Activated CD4-positive, alpha-beta memory T cell treated with anti-CD3 and anti-CD28 coated beads, Interleukin-2, amount 10 ng/mL, durations not matched to agents 7 days and 5 days (primary cell): ENCODE measurements at regions not wholly inside any gene's neighbourhood (a gene's known extent, or its start where the extent isn't known, plus 50 kb on each side); places are given as distances from the start of the nearest gene placed in this dataset.
"Not testable (repeated sequence)": the region's sequence is repeated elsewhere in the genome, so short reads cannot be mapped to it uniquely, and the experiment has no call there.

Source experiments
- CTCF ChIA-PET: fragments of 350-600 bp; sonication (Branson Sonifier 250); formaldehyde crosslinking; loops from one replicate; lab custom pipeline; 2021; ENCODE audit warnings: antibody characterized with exemption, inconsistent platforms; lab: Charles Lee
- POLR2A ChIA-PET: fragments of 350-600 bp; sonication (Branson Sonifier 250); formaldehyde crosslinking; loops from one replicate; lab custom pipeline; 2021; ENCODE audit warnings: antibody characterized with exemption; lab: Charles Lee
- DNase-seq: peaks from one replicate; pipeline ENCODE4 v3.0.0-alpha.2; 2020
- H3K27ac Mint-ChIP-seq: one replicate; pipeline ENCODE4 v1.8.0; 2021; ENCODE audit warnings: mild to moderate bottlenecking, mixed read lengths
- H3K27me3 Mint-ChIP-seq: one replicate; pipeline ENCODE4 v1.8.0; 2021; ENCODE audit warnings: mixed read lengths
- H3K36me3 Mint-ChIP-seq: one replicate; pipeline ENCODE4 v1.8.0; 2021; ENCODE audit warnings: low read depth, mixed read lengths
- H3K4me1 Mint-ChIP-seq: one replicate; pipeline ENCODE4 v1.8.0; 2021; ENCODE audit warnings: mixed read lengths
- H3K4me3 Mint-ChIP-seq: one replicate; pipeline ENCODE4 v1.8.0; 2021; ENCODE audit warnings: mild to moderate bottlenecking, mixed read lengths
- H3K9me3 Mint-ChIP-seq: one replicate; pipeline ENCODE4 v1.8.0; 2021; ENCODE audit warnings: mixed read lengths

DNA sequence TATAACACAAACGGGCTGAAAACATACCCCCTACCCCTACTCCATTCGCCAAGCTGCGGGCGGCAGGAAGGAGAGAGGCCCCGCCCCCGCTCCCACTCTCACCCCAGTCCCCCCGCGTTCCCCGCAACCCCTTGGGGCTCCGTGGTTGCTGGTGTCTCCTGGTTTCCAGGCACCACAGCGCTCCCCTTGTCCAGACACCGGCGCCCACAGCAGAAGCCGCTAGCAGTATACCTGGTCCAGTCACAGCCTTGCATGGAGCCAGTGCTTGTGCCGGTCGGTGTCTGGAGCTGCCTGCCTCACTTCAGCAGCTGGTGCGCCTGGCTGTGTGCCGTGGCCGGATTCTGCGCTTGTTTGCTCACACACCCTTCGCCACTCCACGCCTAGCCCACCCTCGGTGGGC lies 240.5 kb upstream of the DAB2 start:
- Mint-ChIP-seq H3K27ac (no peak overlapping the region), H3K4me3 (no peak overlapping the region), H3K36me3 (no peaks in the 10 kb centered on the region), H3K27me3 (peaks cover 3% of the 10 kb centered on the region), H3K9me3 (no peaks in the 10 kb centered on the region), H3K4me1 (no peaks in the 10 kb centered on the region)
- ChIA-PET POLR2A (no interaction called here), CTCF (no interaction called here)
- no peak for DNase-seq

DNA sequence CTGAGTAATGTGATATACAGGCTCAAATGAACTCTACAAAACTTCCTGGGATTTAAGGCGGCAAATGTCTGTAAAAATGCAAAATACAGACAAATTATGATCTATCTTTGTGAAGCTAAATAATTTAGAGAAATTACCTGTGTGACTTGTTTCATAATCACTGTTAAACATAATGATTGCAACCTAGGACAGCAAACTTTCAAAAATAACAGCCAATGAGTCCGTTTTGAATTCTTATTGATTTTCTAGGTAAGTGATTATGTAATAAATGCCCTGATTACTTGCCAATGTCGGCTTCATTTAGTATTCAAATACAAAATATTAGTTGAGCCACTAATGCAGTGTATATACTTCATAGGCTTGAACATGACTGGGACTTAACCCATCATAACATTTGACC lies 238.2 kb upstream of the DAB2 start:
- H3K4me3 Mint-ChIP-seq: no peak overlapping the region
- peaks cover 9% of the 10 kb centered on the region for H3K4me1 Mint-ChIP-seq
- ChIA-PET POLR2A (no interaction called here), CTCF (interaction anchor here (1.6 kb wide), 1 partner anchor 115 kb away, joined by 3 read pairs; no protein-coding TSS in a partner anchor)
- H3K27me3 Mint-ChIP-seq: peaks cover 6% of the 10 kb centered on the region
- H3K9me3 Mint-ChIP-seq: no peaks in the 10 kb centered on the region
- H3K27ac Mint-ChIP-seq: no peak overlapping the region
- no peaks in the 10 kb centered on the region for H3K36me3 Mint-ChIP-seq
- no peak for DNase-seq

DNA sequence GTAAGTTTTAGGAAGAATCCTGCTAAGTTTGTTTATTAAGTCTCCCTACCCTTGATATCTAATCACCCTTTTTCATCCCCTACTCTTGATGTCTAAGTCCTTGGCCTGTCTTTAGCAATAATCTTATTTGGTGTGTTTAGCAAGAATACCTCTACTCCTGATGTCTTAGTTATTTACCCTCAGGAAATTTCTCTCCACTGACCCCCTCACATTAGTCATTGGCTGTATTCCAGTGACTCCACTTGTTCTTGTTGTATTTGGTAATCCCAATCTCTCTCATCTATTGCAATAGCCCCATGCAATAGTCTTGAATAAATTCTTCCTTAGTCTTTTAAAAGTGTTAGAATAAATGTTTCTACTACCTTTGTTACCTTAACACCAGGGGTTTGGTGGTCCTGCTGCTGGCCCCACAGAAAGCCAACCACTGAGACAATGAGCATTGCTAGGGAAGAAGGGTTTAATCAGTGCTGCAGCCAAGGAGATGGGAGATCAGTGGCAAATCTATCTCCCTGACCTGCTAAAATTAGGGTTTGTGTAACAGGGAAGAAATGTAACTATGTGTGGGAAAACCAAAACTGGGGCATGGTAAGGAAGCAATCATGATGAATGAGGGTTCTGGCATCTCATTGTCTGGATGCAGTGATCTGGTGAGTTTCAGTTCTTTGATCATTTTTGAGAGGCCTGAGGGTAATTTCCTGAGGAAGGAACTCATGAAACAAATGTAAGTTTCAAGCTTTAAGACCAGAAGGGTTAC lies 236.4 kb upstream of the DAB2 start:
- CTCF ChIA-PET: interaction anchor here (1.6 kb wide), 1 partner anchor 114 kb away, joined by 3 read pairs; no protein-coding TSS in a partner anchor
- DNase-seq: no peak
- Mint-ChIP-seq H3K4me1 (peaks cover 15% of the 10 kb centered on the region), H3K4me3 (no peak overlapping the region), H3K36me3 (no peaks in the 10 kb centered on the region), H3K27me3 (peaks cover 11% of the 10 kb centered on the region), H3K9me3 (no peaks in the 10 kb centered on the region), H3K27ac (no peak overlapping the region)
- POLR2A ChIA-PET: no interaction called here

DNA sequence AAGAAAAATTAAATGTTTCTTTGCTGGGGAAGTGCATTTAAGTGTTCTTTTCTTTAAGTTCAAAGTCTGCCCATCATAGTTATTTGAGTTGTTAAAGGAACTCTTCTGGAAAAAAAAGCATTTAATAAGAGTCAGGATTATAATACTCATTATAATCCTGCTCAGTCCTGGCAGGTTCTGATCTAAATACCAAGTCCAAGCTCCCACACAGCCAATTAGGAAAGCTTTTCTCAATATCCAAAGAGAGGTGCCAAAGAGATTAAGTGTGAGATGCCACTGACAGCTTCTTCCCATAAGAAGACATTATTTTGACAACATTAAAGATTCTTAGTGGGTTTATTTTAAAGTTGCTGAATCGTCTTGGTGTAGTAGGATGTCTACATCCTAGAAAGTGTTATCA lies 235.2 kb upstream of the DAB2 start:
- H3K27ac Mint-ChIP-seq: no peak overlapping the region
- peaks cover 15% of the 10 kb centered on the region for H3K4me1 Mint-ChIP-seq
- H3K9me3 Mint-ChIP-seq: no peaks in the 10 kb centered on the region
- H3K36me3 Mint-ChIP-seq: no peaks in the 10 kb centered on the region
- H3K4me3 Mint-ChIP-seq: no peak overlapping the region
- CTCF ChIA-PET: no interaction called here
- peaks cover 12% of the 10 kb centered on the region for H3K27me3 Mint-ChIP-seq
- POLR2A ChIA-PET: no interaction called here
- no peak for DNase-seq

DNA sequence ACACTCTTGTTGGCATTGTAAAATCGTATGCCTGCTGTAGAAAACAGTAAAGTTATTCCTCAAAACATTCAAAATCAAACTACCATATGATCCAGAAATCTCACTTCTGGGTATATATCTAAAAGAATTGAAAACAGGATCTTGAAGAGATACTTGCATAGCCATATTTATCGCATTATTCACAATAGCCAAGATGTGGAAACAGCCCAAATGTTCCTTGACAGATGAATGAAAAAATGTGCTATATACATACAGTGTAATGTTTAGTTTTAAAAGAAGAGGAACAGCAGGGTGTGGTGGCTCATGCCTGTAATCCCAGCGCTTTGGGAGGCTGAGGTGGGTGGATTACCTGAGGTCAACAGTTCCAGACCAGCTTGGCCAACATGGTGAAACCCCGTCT lies 234.1 kb upstream of the DAB2 start:
- POLR2A ChIA-PET: no interaction called here
- no peak overlapping the region for H3K27ac Mint-ChIP-seq
- no peak for DNase-seq
- H3K27me3 Mint-ChIP-seq: peaks cover 14% of the 10 kb centered on the region
- CTCF ChIA-PET: no interaction called here
- peaks cover 15% of the 10 kb centered on the region for H3K4me1 Mint-ChIP-seq
- H3K36me3 Mint-ChIP-seq: no peaks in the 10 kb centered on the region
- H3K4me3 Mint-ChIP-seq: no peak overlapping the region
- no peaks in the 10 kb centered on the region for H3K9me3 Mint-ChIP-seq

DNA sequence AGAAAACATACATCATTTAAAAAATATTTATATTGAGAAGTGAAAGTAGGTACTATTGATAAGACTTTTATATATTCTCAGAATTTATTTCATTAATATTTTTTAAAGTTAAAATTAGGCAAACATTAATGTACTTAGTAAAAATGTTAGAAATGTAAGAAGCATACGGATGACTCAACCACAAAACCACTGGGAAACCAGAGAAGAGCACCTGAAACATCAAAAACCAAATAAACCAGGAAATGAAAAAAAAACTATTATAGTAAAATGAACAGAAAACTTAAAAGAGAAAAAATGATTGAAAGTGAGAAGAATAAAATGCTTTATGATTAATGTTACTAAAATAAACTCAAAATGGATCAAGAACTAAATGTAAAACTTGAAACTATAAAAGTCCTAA lies 233.2 kb upstream of the DAB2 start:
- peaks cover 15% of the 10 kb centered on the region for H3K4me1 Mint-ChIP-seq
- H3K4me3 Mint-ChIP-seq: no peak overlapping the region

DNA sequence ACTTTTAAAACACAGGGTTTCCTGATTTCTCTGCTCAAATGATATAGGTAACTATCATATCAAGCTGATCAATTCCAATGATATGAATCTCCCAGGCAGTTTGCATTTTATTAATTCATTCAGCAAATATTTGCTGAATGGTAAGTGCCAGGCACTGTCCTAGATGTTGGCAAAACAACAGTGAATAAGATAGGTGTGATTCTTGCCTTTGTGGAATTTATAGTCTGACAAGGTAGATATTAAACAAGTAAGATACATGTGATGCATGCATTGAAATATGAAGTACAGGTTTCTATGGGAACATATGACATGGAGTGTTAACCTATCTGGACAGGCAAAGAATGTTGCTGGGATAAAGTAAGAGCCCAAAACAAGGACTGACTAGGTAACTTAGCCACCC lies 231.8 kb upstream of the DAB2 start:
- DNase-seq: no peak
- ChIA-PET CTCF (no interaction called here), POLR2A (interaction anchor here (0.6 kb wide), 1 partner anchor 43 kb away, joined by 3 read pairs; no protein-coding TSS in a partner anchor)
- Mint-ChIP-seq H3K4me1 (peaks cover 15% of the 10 kb centered on the region), H3K4me3 (no peak overlapping the region), H3K27ac (no peak overlapping the region), H3K36me3 (no peaks in the 10 kb centered on the region), H3K9me3 (no peaks in the 10 kb centered on the region), H3K27me3 (peaks cover 13% of the 10 kb centered on the region)

More for the DNA sequence above, 233.2 kb upstream of the DAB2 start:
- ChIA-PET POLR2A (no interaction called here), CTCF (no interaction called here)
- Mint-ChIP-seq H3K27ac (no peak overlapping the region), H3K36me3 (no peaks in the 10 kb centered on the region), H3K9me3 (no peaks in the 10 kb centered on the region), H3K27me3 (peaks cover 14% of the 10 kb centered on the region)
- DNase-seq: no peak

DNA sequence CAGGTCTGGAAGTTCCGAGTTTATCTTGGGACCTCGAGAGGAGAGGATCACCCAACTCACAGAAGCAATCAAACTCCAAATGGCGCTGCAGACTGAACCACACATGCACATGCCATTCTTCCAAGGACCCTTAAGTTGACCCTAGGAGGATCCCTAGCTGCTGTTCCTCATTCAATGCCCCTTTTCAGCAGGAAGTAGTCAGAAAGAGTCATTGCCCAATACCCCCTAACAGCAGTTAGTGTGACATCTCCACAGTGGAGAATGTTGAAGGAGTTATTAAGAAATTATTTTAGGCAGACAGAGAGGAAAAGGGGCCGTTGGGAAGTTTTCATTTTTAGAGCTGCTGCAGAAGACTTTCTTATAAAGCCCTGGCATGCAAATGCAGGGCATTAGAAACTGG lies 229.9 kb upstream of the DAB2 start:
- ChIA-PET POLR2A (no interaction called here), CTCF (no interaction called here)
- DNase-seq: no peak
- Mint-ChIP-seq H3K9me3 (no peaks in the 10 kb centered on the region), H3K27ac (no peak overlapping the region), H3K4me3 (no peak overlapping the region), H3K4me1 (peaks cover 17% of the 10 kb centered on the region), H3K36me3 (no peaks in the 10 kb centered on the region), H3K27me3 (peaks cover 11% of the 10 kb centered on the region)

DNA sequence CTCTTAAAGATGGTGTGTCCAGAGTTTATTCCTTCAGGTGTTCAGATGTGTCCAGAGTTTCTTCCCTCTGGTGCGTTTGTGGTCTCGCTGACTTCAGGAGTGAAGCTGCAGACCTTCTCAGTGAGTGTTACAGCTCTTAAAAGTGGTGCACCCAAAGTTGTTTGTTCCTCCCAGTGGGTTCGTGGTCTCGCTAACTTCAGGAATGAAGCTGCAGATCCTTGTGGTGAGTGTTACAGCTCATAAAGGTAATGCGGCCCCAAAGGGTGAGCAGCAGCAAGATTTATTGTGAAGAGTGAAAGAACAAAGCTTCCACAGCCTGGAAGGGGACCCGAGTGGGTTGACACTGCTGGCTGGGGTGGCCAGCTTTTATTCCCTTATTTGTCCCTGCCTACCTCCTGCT lies 227.7 kb upstream of the DAB2 start:
- POLR2A ChIA-PET, H3K27ac Mint-ChIP-seq, H3K9me3 Mint-ChIP-seq, H3K36me3 Mint-ChIP-seq, CTCF ChIA-PET, H3K4me3 Mint-ChIP-seq, H3K27me3 Mint-ChIP-seq, H3K4me1 Mint-ChIP-seq, DNase-seq: not testable (repeated sequence)

DNA sequence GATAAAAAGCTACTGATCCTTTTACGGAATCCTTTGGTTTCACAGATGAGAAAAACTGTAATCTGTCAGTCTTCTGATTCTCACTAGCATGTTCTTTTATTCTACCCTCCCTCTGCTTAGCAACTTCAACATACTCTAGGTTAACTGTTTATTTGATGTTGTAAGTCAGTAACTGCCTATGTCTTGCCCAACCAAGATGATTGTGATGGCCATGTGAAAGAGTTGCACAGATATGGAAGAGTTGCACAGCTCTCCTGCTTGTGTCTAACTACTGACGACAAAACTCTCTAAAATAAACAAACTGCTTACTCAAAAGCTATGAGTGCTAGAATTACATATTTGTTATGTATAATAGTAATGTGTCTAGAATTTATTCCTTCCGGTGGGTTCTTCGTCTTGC lies 227.3 kb upstream of the DAB2 start:
- H3K4me1 Mint-ChIP-seq: peaks cover 1% of the 10 kb centered on the region
- no peaks in the 10 kb centered on the region for H3K9me3 Mint-ChIP-seq
- H3K4me3 Mint-ChIP-seq: no peak overlapping the region
- ChIA-PET POLR2A (no interaction called here), CTCF (no interaction called here)
- H3K27me3 Mint-ChIP-seq: peaks cover 5% of the 10 kb centered on the region
- no peaks in the 10 kb centered on the region for H3K36me3 Mint-ChIP-seq
- no peak for DNase-seq
- H3K27ac Mint-ChIP-seq: no peak overlapping the region

DNA sequence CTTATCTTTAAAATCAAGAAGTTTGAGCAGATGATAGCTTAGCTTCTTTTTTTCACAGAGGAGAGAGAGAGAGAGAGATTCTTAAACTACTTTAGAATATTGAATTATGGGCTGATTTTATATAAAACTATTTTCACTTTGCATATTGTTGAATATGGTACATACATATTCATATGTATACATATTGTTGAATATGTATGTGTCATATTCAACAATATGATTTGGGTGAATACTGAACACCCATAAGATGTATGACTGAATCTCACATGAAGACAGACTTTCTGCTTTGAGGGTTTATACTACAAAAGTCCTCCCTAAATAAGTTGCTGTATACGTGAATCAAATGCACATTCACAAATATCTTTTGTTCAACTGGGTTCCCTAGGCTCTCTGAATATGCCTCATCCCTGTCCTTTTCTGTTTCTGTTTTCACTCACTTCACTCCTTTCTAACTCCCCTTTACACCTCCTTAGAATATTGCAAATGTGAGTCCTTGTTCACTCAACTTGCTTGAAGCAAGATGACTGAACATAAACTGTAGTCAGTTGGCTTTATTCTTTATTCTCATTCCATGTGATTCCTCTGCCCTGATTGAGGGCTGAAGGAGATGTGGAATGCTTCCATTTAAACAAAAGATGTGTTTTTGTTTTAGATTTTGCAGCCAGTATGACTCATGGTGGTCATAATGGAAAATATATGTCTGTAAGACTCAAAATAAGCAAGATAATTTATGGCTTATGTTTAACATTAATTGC lies 225.4 kb upstream of the DAB2 start:
- no peak for DNase-seq
- ChIA-PET CTCF (no interaction called here), POLR2A (no interaction called here)
- H3K36me3 Mint-ChIP-seq: no peaks in the 10 kb centered on the region
- H3K4me3 Mint-ChIP-seq: no peak overlapping the region
- peaks cover 2% of the 10 kb centered on the region for H3K27me3 Mint-ChIP-seq
- no peaks in the 10 kb centered on the region for H3K9me3 Mint-ChIP-seq
- peaks cover 1% of the 10 kb centered on the region for H3K4me1 Mint-ChIP-seq
- no peak overlapping the region for H3K27ac Mint-ChIP-seq

DNA sequence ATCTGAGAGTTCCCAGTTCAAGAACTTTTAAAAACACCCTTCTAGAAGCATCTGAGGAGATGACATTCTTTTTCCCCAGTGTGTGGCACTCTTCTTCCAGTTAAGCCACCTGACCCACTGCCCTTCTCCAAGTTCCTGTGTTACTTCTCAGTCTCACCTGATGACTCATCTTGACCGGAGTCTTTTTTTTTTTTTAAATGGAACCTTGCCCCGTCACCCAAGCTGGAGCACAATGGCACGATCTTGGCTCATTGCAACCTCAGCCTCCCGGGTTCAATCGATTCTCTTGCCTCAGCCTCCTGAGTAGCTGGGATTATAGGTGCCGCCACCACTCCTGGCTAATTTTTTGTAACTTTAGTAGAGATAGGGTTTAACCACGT lies 224.1 kb upstream of the DAB2 start:
- ChIA-PET POLR2A (no interaction called here), CTCF (no interaction called here)
- Mint-ChIP-seq H3K9me3 (no peaks in the 10 kb centered on the region), H3K36me3 (no peaks in the 10 kb centered on the region), H3K4me3 (no peak overlapping the region), H3K27me3 (no peaks in the 10 kb centered on the region), H3K27ac (no peak overlapping the region), H3K4me1 (peaks cover 1% of the 10 kb centered on the region)
- DNase-seq: no peak

DNA sequence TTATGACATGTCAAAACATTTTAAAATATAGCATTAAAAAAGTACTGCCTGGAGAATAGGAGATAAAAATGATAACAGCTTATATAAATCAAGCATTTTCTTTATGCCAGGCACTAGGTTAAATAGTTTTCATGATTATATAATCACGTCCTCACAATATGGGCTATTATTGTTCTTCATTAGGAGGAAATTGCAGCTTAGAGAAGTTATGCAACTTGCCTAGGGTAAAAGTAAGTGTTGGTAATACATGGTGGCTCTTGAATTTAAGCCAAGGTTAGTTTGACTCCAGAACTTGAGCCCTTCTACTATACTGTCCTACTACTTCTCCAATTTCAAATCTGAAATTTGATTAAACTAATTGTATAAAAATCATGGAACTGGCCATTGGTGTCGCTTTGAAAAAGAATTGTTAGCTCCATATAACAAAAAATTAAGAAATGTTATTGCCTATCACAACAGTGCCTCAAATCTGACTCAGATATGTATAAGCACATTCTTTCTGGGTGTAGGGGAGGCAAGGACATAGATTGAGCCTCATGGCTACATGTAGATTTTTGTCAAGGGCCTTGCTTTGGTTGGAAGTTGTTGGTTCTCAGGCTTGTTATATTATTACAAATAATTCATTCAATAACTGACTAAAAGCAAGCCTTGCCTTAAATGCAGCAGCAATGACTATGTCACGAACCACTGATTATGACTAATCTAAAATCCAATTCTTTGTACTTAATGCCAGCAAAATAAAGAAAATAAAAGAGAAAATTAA lies 223.5 kb upstream of the DAB2 start:
- ChIA-PET CTCF (no interaction called here), POLR2A (no interaction called here)
- Mint-ChIP-seq H3K4me1 (peaks cover 1% of the 10 kb centered on the region), H3K36me3 (no peaks in the 10 kb centered on the region), H3K27ac (no peak overlapping the region), H3K9me3 (no peaks in the 10 kb centered on the region), H3K27me3 (no peaks in the 10 kb centered on the region), H3K4me3 (no peak overlapping the region)
- DNase-seq: no peak
